K562 (cell line): ENCODE measurements at regions not wholly inside any gene's neighbourhood (a gene's known extent, or its start where the extent isn't known, plus 50 kb on each side); places are given as distances from the start of the nearest gene placed in this dataset.

Experiments used
- ATAC-seq: fragments of 200-7000 bp; cut with Tn5 transposase; 3 replicates; pipeline ENCODE4 v1.9.1; 2020; ENCODE audit warnings: moderate library complexity
- BruUV-seq: library from RNA; stranded (reverse); fragments of 400-500 nt; replicated peaks from 2 replicates; lab custom pipeline; 2021; lab: Mats Ljungman, UMichigan
- CTCF ChIA-PET: fragments of 300-600 bp; formaldehyde crosslinking; extraction: SDS; loops from one replicate; lab custom pipeline; 2021; ENCODE audit warnings: low intra/inter-chr PET ratio; lab: Yijun Ruan, JAX
- POLR2A ChIA-PET: fragments of 300-600, 350-650 bp; sonication (Branson Sonifier 250); formaldehyde crosslinking; extraction: SDS; loops from one replicate; lab custom pipeline; 2021; ENCODE audit warnings: antibody characterized with exemption, inconsistent platforms; lab: Yijun Ruan, JAX
- DNase-seq, 4 experiments: peaks; one replicate each; pipeline versions ENCODE4 v3.0.0 to v3.0.0-alpha.2; 2011 to 2018; ENCODE audit warnings: low spot score in 3 of 4, mixed read lengths in 3 of 4; ENCODE audit errors: extremely low read depth in 1 of 4
- FAIRE-seq: peaks from 2 replicates; lab custom pipeline; 2011; peaks lifted over from hg19 to GRCh38; lab: Jason Lieb, UNC
- H2AFZ ChIP-seq: 2 replicates; pipeline ENCODE4 v1.6.0; 2011; ENCODE audit warnings: low read depth, low read length, control low read depth, inconsistent platforms
- H3K27ac ChIP-seq: fragments of 200-600 bp; 3 replicates; pipeline ENCODE4 v1.8.0; 2011; ENCODE audit warnings: low read depth, mild to moderate bottlenecking, control low read depth, inconsistent platforms, low read length, moderate library complexity, mixed read lengths; ENCODE audit errors: extremely low read depth
- H3K27me3 ChIP-seq, 2 experiments: fragments of 300-600 bp in 1 of 2; 2 replicates in 1 of 2; 3 replicates in 1 of 2; pipeline versions ENCODE4 v1.6.0 to v1.8.0; 2011; ENCODE audit warnings: inconsistent platforms in 2 of 2, low read length in 2 of 2, mild to moderate bottlenecking in 1 of 2, mixed read lengths in 1 of 2, moderate library complexity in 1 of 2; ENCODE audit not compliant: control insufficient read depth in 2 of 2, insufficient read depth in 2 of 2
- H3K36me3 ChIP-seq: fragments of 300-600 bp; 3 replicates; pipeline ENCODE4 v1.8.0; 2011; ENCODE audit warnings: mild to moderate bottlenecking, low read length, inconsistent platforms; ENCODE audit not compliant: control insufficient read depth, insufficient read depth
- H3K4me1 ChIP-seq, 2 experiments: fragments of 200-600 bp in 1 of 2; replicated peaks in 1 of 2; 2 replicates in 1 of 2; 3 replicates in 1 of 2; pipeline versions ENCODE4 v1.5.1 to v1.8.0; 2011; ENCODE audit warnings: inconsistent platforms in 2 of 2, low read length in 2 of 2, mild to moderate bottlenecking in 1 of 2, mixed read lengths in 1 of 2, moderate library complexity in 1 of 2; ENCODE audit not compliant: control insufficient read depth in 2 of 2, insufficient read depth in 2 of 2
- H3K4me2 ChIP-seq: 2 replicates; pipeline ENCODE4 v1.6.1; 2011; ENCODE audit warnings: low read length, control low read depth, inconsistent platforms, mixed read lengths; ENCODE audit not compliant: insufficient read depth
- H3K4me3 ChIP-seq: fragments of 200-600 bp; sonication (generic), shearing (Covaris generic); 2 replicates; pipeline ENCODE4 v1.5.1; 2016; ENCODE audit warnings: control low read depth, inconsistent platforms
- H3K79me2 ChIP-seq: fragments of 200-600 bp; 3 replicates; pipeline ENCODE4 v1.8.0; 2011; ENCODE audit warnings: low read length, inconsistent platforms; ENCODE audit not compliant: control insufficient read depth, insufficient read depth
- H3K9ac ChIP-seq, 2 experiments: 2 replicates each; pipeline versions ENCODE4 v1.6.0 to v1.6.1; 2011; ENCODE audit warnings: low read depth in 2 of 2, low read length in 2 of 2, control low read depth in 1 of 2, inconsistent platforms in 1 of 2, mild to moderate bottlenecking in 1 of 2, mixed read lengths in 1 of 2; ENCODE audit not compliant: insufficient read depth in 1 of 2
- H3K9me1 ChIP-seq: one replicate; pipeline ENCODE4 v1.6.0; 2011; ENCODE audit warnings: inconsistent platforms, mild to moderate bottlenecking, low read length, moderate library complexity; ENCODE audit not compliant: control insufficient read depth, insufficient read depth
- H3K9me3 ChIP-seq: replicated peaks from 2 replicates; pipeline ENCODE4 v1.5.1; 2011; ENCODE audit warnings: low read depth, low read length, inconsistent platforms; ENCODE audit not compliant: control insufficient read depth, insufficient read depth
- H4K20me1 ChIP-seq: replicated peaks from 2 replicates; pipeline ENCODE4 v1.6.1; 2011; ENCODE audit warnings: low read length, inconsistent platforms, mixed read lengths; ENCODE audit not compliant: control insufficient read depth, insufficient read depth
- ASH1L ChIP-seq: fragments of 450-650 bp; IDR thresholded peaks from 2 replicates; pipeline ENCODE4 v1.6.1; 2018; ENCODE audit warnings: borderline replicate concordance, mild to moderate bottlenecking, low read depth; ENCODE audit not compliant: partially characterized antibody
- BCLAF1 ChIP-seq, 2 experiments: fragments of 450-650 bp in 1 of 2; IDR thresholded peaks; 2 replicates each; pipeline ENCODE4 v1.6.1; 2011 to 2017; ENCODE audit warnings: low read depth in 2 of 2, antibody characterized with exemption in 1 of 2, borderline replicate concordance in 1 of 2, low read length in 1 of 2, mild to moderate bottlenecking in 1 of 2, mixed read lengths in 1 of 2; ENCODE audit not compliant: control insufficient read depth in 1 of 2
- CBX2 ChIP-seq: fragments of 200-600 bp; sonication (generic); IDR thresholded peaks from one replicate; pipeline ENCODE4 v1.6.1; 2012; ENCODE audit warnings: mild to moderate bottlenecking, low read length, inconsistent platforms; ENCODE audit not compliant: insufficient read depth, poor library complexity, severe bottlenecking
- E2F6 ChIP-seq, 2 experiments: IDR thresholded peaks; 2 replicates each; pipeline ENCODE4 v1.6.1; 2011; ENCODE audit warnings: borderline replicate concordance in 1 of 2, control low read depth in 1 of 2, low read depth in 1 of 2, low read length in 1 of 2, mild to moderate bottlenecking in 1 of 2, mixed read lengths in 1 of 2, moderate library complexity in 1 of 2; ENCODE audit not compliant: insufficient read depth in 1 of 2, insufficient read length in 1 of 2, poor library complexity in 1 of 2, severe bottlenecking in 1 of 2; ENCODE audit errors: extremely low read depth in 1 of 2
- FOSL1 ChIP-seq: fragments of 200-800 bp; sonication (Bioruptor generic); conservative IDR thresholded peaks from 2 replicates; pipeline ENCODE4 v1.6.1; 2016; ENCODE audit warnings: missing genetic modification characterization, missing compliant biosample characterization
- KHSRP ChIP-seq: fragments of 450-650 bp; IDR thresholded peaks from 2 replicates; pipeline ENCODE4 v1.6.1; 2017
- MCM5 ChIP-seq: fragments of 450-650 bp; IDR thresholded peaks from 2 replicates; pipeline ENCODE4 v1.6.1; 2016; ENCODE audit warnings: low read depth
- MXD1 ChIP-seq: fragments of 250-450 bp; sonication (Bioruptor Pico); IDR thresholded peaks from 2 replicates; pipeline ENCODE4 v1.8.0; 2021; ENCODE audit warnings: borderline replicate concordance, mild to moderate bottlenecking, moderate library complexity; ENCODE audit not compliant: poor library complexity, severe bottlenecking
- SREBF1 ChIP-seq: fragments of 150-350 bp; IDR thresholded peaks from 2 replicates; pipeline ENCODE4 v1.6.1; 2014; ENCODE audit warnings: antibody characterized with exemption, low read depth, low read length, borderline replicate concordance
- USF1 ChIP-seq: sonication (generic); formaldehyde crosslinking; IDR thresholded peaks from 2 replicates; pipeline ENCODE4 v1.9.0; 2022; ENCODE audit warnings: mild to moderate bottlenecking, missing genetic modification reagents
- USF2 ChIP-seq: sonication (generic); formaldehyde crosslinking; IDR thresholded peaks from 2 replicates; pipeline ENCODE4 v1.5.0; 2020; ENCODE audit warnings: missing genetic modification reagents
- ZFP30 ChIP-seq: fragments of 250-450 bp; sonication (Bioruptor Pico); IDR thresholded peaks from 2 replicates; pipeline ENCODE4 v1.8.0; 2022; ENCODE audit warnings: moderate library complexity, mild to moderate bottlenecking, inconsistent platforms, borderline replicate concordance
- ZNF280B ChIP-seq: fragments of 250-450 bp; sonication (Bioruptor Pico); IDR thresholded peaks from 2 replicates; pipeline ENCODE4 v1.5.1; 2021; ENCODE audit warnings: mild to moderate bottlenecking
- ZNF696 ChIP-seq: fragments of 250-450 bp; sonication (Bioruptor Pico); conservative IDR thresholded peaks from 2 replicates; pipeline ENCODE4 v1.4.0; 2020; ENCODE audit warnings: mild to moderate bottlenecking, moderate library complexity
- WGBS: fragments of 100-300 bp; shearing (Covaris generic); methylation state at CpG from one replicate; pipeline ENCODE4 v1.1.6; 2016; ENCODE audit warnings: low coverage, mixed read lengths; ENCODE audit not compliant: insufficient coverage; ENCODE audit errors: missing lambda C conversion rate; 5-methylcytosine and 5-hydroxymethylcytosine counted together
- in situ Hi-C: fragments of 300-500 bp; cut with MboI; formaldehyde crosslinking; loops from 4 replicates; pipeline ENCODE4 v1.15.0; 2018; ENCODE audit warnings: inconsistent platforms, mixed read lengths
- intact Hi-C: fragments of 100-400 bp; cut with micrococcal nuclease; formaldehyde crosslinking; loops from 2 replicates; pipeline ENCODE4 v1.14.2; 2022

GRCh38 chr2:6067089-6067488, 374.9 kb downstream of the SOX11 start:
- FAIRE-seq (no peak), DNase-seq (no peak), ATAC-seq (no peak)
- no peaks in the 10 kb centered on the region for H3K27me3 ChIP-seq
- H3K79me2 ChIP-seq = no peaks in the 10 kb centered on the region
- no peaks in the 10 kb centered on the region for H3K4me1 ChIP-seq
- H4K20me1 ChIP-seq = no peaks in the 10 kb centered on the region
- in situ Hi-C loops (no loop called here), intact Hi-C loops (no loop called here)
- H3K4me3 ChIP-seq = no peak overlapping the region
- H3K27ac ChIP-seq = no peak overlapping the region
- no peaks in the 10 kb centered on the region for H3K36me3 ChIP-seq
- BruUV-seq = no TSS peak
- no peaks in the 10 kb centered on the region for H3K9me1 ChIP-seq
- H3K9ac ChIP-seq = no peak overlapping the region
- WGBS = 4% methylated on average over 6 of the region's 6 CpGs
- CTCF ChIA-PET = no interaction called here
- H2AFZ ChIP-seq = no peak overlapping the region
- POLR2A ChIA-PET = no interaction called here
- no peaks in the 10 kb centered on the region for H3K9me3 ChIP-seq
- H3K4me2 ChIP-seq = no peak overlapping the region
- no peak for TF ChIP-seq MXD1 (CRISPR knock-in tag)
- TF ChIP-seq ZFP30 (CRISPR knock-in tag) = no peak
- TF ChIP-seq BCLAF1 (IDR thresholded peaks at IDR 0.05; ENCODE audit: borderline replicate concordance in 1 of 2, control insufficient read depth in 1 of 2, low read depth in 2 of 2, low read length in 1 of 2) = no peak
- TF ChIP-seq MCM5 = no peak
- no peak for TF ChIP-seq FOSL1 (tag)
- no peak for TF ChIP-seq E2F6 (IDR thresholded peaks at IDR 0.05; ENCODE audit: borderline replicate concordance in 1 of 2, extremely low read depth in 1 of 2, insufficient read depth in 1 of 2, insufficient read length in 1 of 2, low read depth in 1 of 2, low read length in 1 of 2, poor library complexity in 1 of 2, severe bottlenecking in 1 of 2)
- no peak for TF ChIP-seq ZNF696 (CRISPR knock-in tag)
- no peak for TF ChIP-seq ASH1L
- no peak for TF ChIP-seq CBX2
- TF ChIP-seq SREBF1 = no peak
- no peak for TF ChIP-seq KHSRP
- no peak for TF ChIP-seq USF1 (CRISPR knock-in tag)
- TF ChIP-seq USF2 (CRISPR knock-in tag) = no peak
- no peak for TF ChIP-seq ZNF280B (CRISPR knock-in tag)
